ENCODE measurements at regions not wholly inside any gene's neighbourhood (a gene's known extent, or its start where the extent isn't known, plus 50 kb on each side); places are given as distances from the start of the nearest gene placed in this dataset.
"Not testable (repeated sequence)": the region's sequence is repeated elsewhere in the genome, so short reads cannot be mapped to it uniquely, and the experiment has no call there.

GRCh38 chr12:68984796-68985573 is 52.0 kb upstream of the CPM start:
- peaks cover 10% of the 10 kb centered on the region for H3K4me1 ChIP-seq (ENCODE audit: insufficient read depth, low read length)
- no peaks in the 10 kb centered on the region for H4K20me1 ChIP-seq (ENCODE audit: insufficient read depth, low read length)

GRCh38 chr12:68997526-68997925 is 64.6 kb upstream of the CPM start:
- H3K4me2 ChIP-seq (ENCODE audit: insufficient read depth, low read length); H3K4me3 ChIP-seq (ENCODE audit: insufficient read depth, low read length); H4K20me1 ChIP-seq (ENCODE audit: insufficient read depth, low read length); H3K27ac ChIP-seq (ENCODE audit: low read depth, low read length); H2AFZ ChIP-seq (ENCODE audit: low read length); H3K79me2 ChIP-seq (ENCODE audit: insufficient read depth, low read length); H3K27me3 ChIP-seq (ENCODE audit: insufficient read depth, low read length); DNase-seq (ENCODE audit: insufficient read length, low spot score, missing footprints); H3K9me3 ChIP-seq (ENCODE audit: low read depth, low read length); H3K36me3 ChIP-seq (ENCODE audit: insufficient read depth, low read length): not testable (repeated sequence)
- H3K4me1 ChIP-seq (ENCODE audit: insufficient read depth, low read length), result peaks cover 17% of the 10 kb centered on the region

More at GRCh38 chr12:68984796-68985573, 52.0 kb upstream of the CPM start:
- peaks cover 2% of the 10 kb centered on the region for H3K9me3 ChIP-seq (ENCODE audit: low read depth, low read length)
- H3K4me3 ChIP-seq (ENCODE audit: insufficient read depth, low read length), result no peak overlapping the region
- no peaks in the 10 kb centered on the region for H3K79me2 ChIP-seq (ENCODE audit: insufficient read depth, low read length)
- DNase-seq (ENCODE audit: insufficient read length, low spot score, missing footprints), result no peak
- H3K27ac ChIP-seq (ENCODE audit: low read depth, low read length), result no peak overlapping the region
- no peak overlapping the region for H2AFZ ChIP-seq (ENCODE audit: low read length)
- no peak for TF ChIP-seq CTCF (IDR thresholded peaks at IDR 0.05; ENCODE audit: extremely low read depth, low read depth, low read length)
- no peaks in the 10 kb centered on the region for H3K27me3 ChIP-seq (ENCODE audit: insufficient read depth, low read length)
- no peaks in the 10 kb centered on the region for H3K36me3 ChIP-seq (ENCODE audit: insufficient read depth, low read length)
- no peak overlapping the region for H3K4me2 ChIP-seq (ENCODE audit: insufficient read depth, low read length)

GRCh38 chr12:68998041-68998440 is 65.1 kb upstream of the CPM start:
- H2AFZ ChIP-seq (ENCODE audit: low read length), result no peak overlapping the region
- H3K4me1 ChIP-seq (ENCODE audit: insufficient read depth, low read length), result peaks cover 17% of the 10 kb centered on the region
- H4K20me1 ChIP-seq (ENCODE audit: insufficient read depth, low read length), result no peaks in the 10 kb centered on the region
- no peaks in the 10 kb centered on the region for H3K36me3 ChIP-seq (ENCODE audit: insufficient read depth, low read length)
- H3K27ac ChIP-seq (ENCODE audit: low read depth, low read length), result no peak overlapping the region
- TF ChIP-seq CTCF (IDR thresholded peaks at IDR 0.05; ENCODE audit: extremely low read depth, low read depth, low read length), result no peak
- H3K4me2 ChIP-seq (ENCODE audit: insufficient read depth, low read length), result no peak overlapping the region
- no peak overlapping the region for H3K4me3 ChIP-seq (ENCODE audit: insufficient read depth, low read length)
- DNase-seq (ENCODE audit: insufficient read length, low spot score, missing footprints), result no peak
- H3K27me3 ChIP-seq (ENCODE audit: insufficient read depth, low read length), result no peaks in the 10 kb centered on the region
- H3K9me3 ChIP-seq (ENCODE audit: low read depth, low read length), result no peaks in the 10 kb centered on the region
- no peaks in the 10 kb centered on the region for H3K79me2 ChIP-seq (ENCODE audit: insufficient read depth, low read length)

GRCh38 chr12:69000074-69000473 is 67.1 kb upstream of the CPM start:
- Histone ChIP-seq H3K4me2 (ENCODE audit: insufficient read depth, low read length) (peak overlapping the region; percentile 60), H3K27ac (ENCODE audit: low read depth, low read length) (peak overlapping the region; percentile 62), H3K36me3 (ENCODE audit: insufficient read depth, low read length) (no peaks in the 10 kb centered on the region), H3K79me2 (ENCODE audit: insufficient read depth, low read length) (no peaks in the 10 kb centered on the region), H3K9me3 (ENCODE audit: low read depth, low read length) (no peaks in the 10 kb centered on the region), H3K27me3 (ENCODE audit: insufficient read depth, low read length) (no peaks in the 10 kb centered on the region), H4K20me1 (ENCODE audit: insufficient read depth, low read length) (no peaks in the 10 kb centered on the region), H2AFZ (ENCODE audit: low read length) (peak overlapping the region; percentile 83), H3K4me3 (ENCODE audit: insufficient read depth, low read length) (peak overlapping the region; percentile 21), H3K4me1 (ENCODE audit: insufficient read depth, low read length) (peaks cover 17% of the 10 kb centered on the region)
- no peak for DNase-seq (ENCODE audit: insufficient read length, low spot score, missing footprints)
- TF ChIP-seq CTCF (IDR thresholded peaks at IDR 0.05; ENCODE audit: extremely low read depth, low read depth, low read length), result no peak

Data from osteoblast (primary cell).